ENCODE measurements at regions not wholly inside any gene's neighbourhood (a gene's known extent, or its start where the extent isn't known, plus 50 kb on each side); places are given as distances from the start of the nearest gene placed in this dataset.
"Not testable (repeated sequence)": the region's sequence is repeated elsewhere in the genome, so short reads cannot be mapped to it uniquely, and the experiment has no call there.

DNA sequence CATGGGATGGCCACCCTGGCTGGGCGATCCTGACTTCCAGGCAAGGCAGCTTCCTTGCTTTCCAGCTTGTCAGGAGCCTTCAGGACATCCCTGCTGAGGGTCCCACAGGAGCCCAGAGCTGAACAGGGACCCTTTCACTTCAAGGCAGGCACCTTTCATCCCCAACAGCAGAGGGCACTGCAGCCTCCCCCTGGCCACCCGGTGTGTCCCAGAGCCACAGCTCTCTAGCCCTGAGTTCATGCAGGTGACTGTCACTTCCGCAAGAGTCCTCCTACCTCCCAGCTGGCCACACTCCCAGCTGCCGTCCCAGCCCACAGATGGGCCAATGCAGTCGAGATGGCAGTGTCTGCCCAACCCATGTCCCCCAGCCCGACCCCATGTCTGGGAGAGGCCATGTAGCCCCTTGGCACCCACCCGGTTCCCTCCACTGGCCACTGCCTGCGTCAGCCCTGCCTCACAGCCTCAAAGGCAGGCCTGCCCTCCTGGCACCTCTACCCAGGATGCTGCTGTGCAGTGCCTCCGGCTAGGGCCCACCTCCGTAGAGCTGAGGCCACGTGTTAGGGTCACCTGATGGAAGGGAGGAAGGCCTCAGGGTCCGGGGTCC lies 248.3 kb downstream of the CCDC74A start:
- TF ChIP-seq EZH2 (IDR thresholded peaks at IDR 0.05; ENCODE audit: low read length, missing control alignments), result not testable (repeated sequence)
- TF ChIP-seq, protein P1, sequence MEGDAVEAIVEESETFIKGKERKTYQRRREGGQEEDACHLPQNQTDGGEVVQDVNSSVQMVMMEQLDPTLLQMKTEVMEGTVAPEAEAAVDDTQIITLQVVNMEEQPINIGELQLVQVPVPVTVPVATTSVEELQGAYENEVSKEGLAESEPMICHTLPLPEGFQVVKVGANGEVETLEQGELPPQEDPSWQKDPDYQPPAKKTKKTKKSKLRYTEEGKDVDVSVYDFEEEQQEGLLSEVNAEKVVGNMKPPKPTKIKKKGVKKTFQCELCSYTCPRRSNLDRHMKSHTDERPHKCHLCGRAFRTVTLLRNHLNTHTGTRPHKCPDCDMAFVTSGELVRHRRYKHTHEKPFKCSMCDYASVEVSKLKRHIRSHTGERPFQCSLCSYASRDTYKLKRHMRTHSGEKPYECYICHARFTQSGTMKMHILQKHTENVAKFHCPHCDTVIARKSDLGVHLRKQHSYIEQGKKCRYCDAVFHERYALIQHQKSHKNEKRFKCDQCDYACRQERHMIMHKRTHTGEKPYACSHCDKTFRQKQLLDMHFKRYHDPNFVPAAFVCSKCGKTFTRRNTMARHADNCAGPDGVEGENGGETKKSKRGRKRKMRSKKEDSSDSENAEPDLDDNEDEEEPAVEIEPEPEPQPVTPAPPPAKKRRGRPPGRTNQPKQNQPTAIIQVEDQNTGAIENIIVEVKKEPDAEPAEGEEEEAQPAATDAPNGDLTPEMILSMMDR (conservative IDR thresholded peaks at IDR 0.05 in 1 of 2, IDR thresholded peaks at IDR 0.05 in 1 of 2; ENCODE audit: low read depth in 1 of 2, low read length in 2 of 2), result not testable (repeated sequence)

All from fibroblast of lung (primary cell).